ENCODE measurements at regions not wholly inside any gene's neighbourhood (a gene's known extent, or its start where the extent isn't known, plus 50 kb on each side); places are given as distances from the start of the nearest gene placed in this dataset.
"Not testable (repeated sequence)": the region's sequence is repeated elsewhere in the genome, so short reads cannot be mapped to it uniquely, and the experiment has no call there.

DNA sequence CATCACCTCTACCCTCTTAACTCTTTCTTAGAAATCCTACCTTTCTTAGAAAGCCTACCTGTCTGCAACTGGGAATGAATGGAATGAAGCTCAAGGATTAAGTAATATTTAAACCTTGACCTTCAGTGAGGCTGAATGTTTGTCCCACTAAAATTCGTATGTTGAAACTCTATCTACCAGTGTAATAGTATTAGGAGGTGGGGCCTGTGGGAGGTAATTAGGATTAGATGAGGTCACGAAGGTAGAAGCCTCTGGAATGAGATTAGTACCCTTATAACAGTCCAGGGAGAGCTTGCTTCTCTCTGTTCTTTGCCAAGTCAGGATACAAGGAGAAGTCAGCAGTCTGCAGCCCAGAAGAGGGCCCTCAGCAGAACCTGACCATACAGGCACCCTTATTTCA lies 158.0 kb downstream of the TENT5A start:
- TF ChIP-seq, protein P1, sequence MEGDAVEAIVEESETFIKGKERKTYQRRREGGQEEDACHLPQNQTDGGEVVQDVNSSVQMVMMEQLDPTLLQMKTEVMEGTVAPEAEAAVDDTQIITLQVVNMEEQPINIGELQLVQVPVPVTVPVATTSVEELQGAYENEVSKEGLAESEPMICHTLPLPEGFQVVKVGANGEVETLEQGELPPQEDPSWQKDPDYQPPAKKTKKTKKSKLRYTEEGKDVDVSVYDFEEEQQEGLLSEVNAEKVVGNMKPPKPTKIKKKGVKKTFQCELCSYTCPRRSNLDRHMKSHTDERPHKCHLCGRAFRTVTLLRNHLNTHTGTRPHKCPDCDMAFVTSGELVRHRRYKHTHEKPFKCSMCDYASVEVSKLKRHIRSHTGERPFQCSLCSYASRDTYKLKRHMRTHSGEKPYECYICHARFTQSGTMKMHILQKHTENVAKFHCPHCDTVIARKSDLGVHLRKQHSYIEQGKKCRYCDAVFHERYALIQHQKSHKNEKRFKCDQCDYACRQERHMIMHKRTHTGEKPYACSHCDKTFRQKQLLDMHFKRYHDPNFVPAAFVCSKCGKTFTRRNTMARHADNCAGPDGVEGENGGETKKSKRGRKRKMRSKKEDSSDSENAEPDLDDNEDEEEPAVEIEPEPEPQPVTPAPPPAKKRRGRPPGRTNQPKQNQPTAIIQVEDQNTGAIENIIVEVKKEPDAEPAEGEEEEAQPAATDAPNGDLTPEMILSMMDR (IDR thresholded peaks at IDR 0.05; ENCODE audit: poor library complexity, severe bottlenecking) = no peak
- Histone ChIP-seq H3K4me3 (ENCODE audit: severe bottlenecking) (no peak overlapping the region), H3K4me1 (ENCODE audit: insufficient read depth, poor library complexity, severe bottlenecking) (no peaks in the 10 kb centered on the region), H3K36me3 (ENCODE audit: low read depth) (no peaks in the 10 kb centered on the region), H3K9me3 (ENCODE audit: severe bottlenecking) (no peaks in the 10 kb centered on the region), H3K27ac (ENCODE audit: poor library complexity, severe bottlenecking) (no peak overlapping the region), H3K27me3 (ENCODE audit: insufficient read depth, poor library complexity, severe bottlenecking) (no peaks in the 10 kb centered on the region)
- DNase-seq (ENCODE audit: low spot score) (no peak), ATAC-seq (ENCODE audit: low read depth) (no peak)

DNA sequence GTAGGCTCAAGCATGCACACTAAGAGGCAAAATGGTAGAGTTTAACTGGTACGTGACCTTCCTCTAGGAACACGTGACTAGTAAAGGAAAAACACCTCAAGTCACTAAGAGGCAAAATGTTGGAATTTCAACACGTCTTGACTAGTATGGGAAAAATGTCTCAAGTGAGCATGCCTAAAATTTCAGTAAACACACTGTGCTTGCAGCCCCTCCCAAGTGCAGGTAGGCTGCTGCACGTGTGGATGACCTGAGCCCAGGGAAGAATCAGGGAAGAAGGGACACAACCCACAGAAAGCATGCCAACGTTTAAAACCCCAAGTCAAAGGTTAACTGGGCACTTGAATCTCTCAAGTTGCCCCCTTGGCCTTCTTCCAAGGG lies 162.2 kb downstream of the TENT5A start:
- ATAC-seq (ENCODE audit: low read depth) = no peak
- H3K36me3 ChIP-seq (ENCODE audit: low read depth) = no peaks in the 10 kb centered on the region

DNA sequence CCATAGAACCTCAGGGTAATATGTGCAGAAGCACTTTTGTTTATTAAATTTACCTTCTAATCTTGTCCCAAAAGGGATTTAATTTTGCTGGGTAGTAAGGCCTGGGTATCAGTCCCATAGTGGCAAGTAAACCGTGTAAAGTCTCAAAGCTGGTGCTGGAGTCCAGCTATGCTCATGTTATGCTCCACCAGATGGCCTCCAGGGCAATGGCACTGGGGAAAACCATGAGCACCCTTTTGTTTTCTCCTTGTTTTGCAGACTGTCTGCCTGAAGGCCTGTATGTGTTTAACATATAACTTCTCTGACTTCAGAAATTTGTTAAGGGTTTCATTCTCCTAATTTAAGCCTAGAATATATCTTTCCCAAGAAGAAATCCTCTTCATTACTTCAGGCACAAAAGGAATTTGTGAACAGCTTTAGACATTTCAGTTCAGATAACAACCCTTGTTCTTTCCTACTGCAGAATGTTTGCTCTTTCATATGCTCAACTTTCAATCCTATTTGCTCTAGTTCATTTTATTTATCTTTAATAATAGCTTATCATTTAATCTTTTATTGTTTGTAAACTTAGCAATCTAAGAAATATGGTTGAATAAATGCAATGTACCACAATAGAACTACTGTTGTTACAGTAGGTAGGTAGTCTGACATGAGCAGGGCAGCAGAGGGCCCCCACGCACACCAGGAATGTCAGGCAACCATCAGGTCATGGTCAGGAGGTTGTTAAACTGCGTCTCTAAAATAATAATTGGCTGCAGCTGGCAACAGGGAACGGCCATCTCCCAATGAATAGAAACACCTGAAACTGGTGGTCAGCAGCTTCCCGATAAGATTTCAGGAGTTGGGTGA lies 162.8 kb downstream of the TENT5A start:
- ATAC-seq (ENCODE audit: low read depth) (no peak), DNase-seq (ENCODE audit: low spot score) (no peak)
- H3K27ac ChIP-seq (ENCODE audit: poor library complexity, severe bottlenecking) = no peak overlapping the region

More for the DNA sequence above, 162.2 kb downstream of the TENT5A start:
- Histone ChIP-seq H3K4me3 (ENCODE audit: severe bottlenecking) (no peak overlapping the region), H3K4me1 (ENCODE audit: insufficient read depth, poor library complexity, severe bottlenecking) (no peaks in the 10 kb centered on the region), H3K27me3 (ENCODE audit: insufficient read depth, poor library complexity, severe bottlenecking) (no peaks in the 10 kb centered on the region), H3K27ac (ENCODE audit: poor library complexity, severe bottlenecking) (no peak overlapping the region), H3K9me3 (ENCODE audit: severe bottlenecking) (no peaks in the 10 kb centered on the region)
- TF ChIP-seq, protein P1 (IDR thresholded peaks at IDR 0.05; ENCODE audit: poor library complexity, severe bottlenecking) = no peak
- DNase-seq (ENCODE audit: low spot score) = no peak

DNA sequence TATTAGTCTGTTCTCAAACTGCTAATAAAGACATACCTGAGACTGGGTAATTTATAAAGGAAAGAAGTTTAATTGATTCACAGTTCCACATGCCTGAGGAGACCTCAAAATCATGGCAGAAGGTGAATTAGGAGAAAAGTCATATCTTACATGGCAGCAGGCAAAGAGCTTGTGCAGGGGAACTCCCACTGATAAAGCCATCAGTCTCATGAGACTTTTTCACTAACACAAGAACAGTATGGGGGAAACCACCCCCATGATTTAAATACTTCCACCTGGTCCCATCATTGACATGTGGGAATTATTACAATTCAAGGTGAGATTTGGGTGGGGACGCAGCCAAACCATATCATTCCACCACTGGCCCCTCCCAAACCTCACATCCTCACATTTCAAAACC lies 166.8 kb downstream of the TENT5A start:
- not testable (repeated sequence) for H3K36me3 ChIP-seq (ENCODE audit: low read depth); H3K4me3 ChIP-seq (ENCODE audit: severe bottlenecking); H3K4me1 ChIP-seq (ENCODE audit: insufficient read depth, poor library complexity, severe bottlenecking); H3K27ac ChIP-seq (ENCODE audit: poor library complexity, severe bottlenecking); DNase-seq (ENCODE audit: low spot score); H3K27me3 ChIP-seq (ENCODE audit: insufficient read depth, poor library complexity, severe bottlenecking); ATAC-seq (ENCODE audit: low read depth); H3K9me3 ChIP-seq (ENCODE audit: severe bottlenecking)

More for the DNA sequence above, 162.8 kb downstream of the TENT5A start:
- Histone ChIP-seq H3K9me3 (ENCODE audit: severe bottlenecking) (no peaks in the 10 kb centered on the region), H3K36me3 (ENCODE audit: low read depth) (no peaks in the 10 kb centered on the region), H3K4me3 (ENCODE audit: severe bottlenecking) (no peak overlapping the region), H3K4me1 (ENCODE audit: insufficient read depth, poor library complexity, severe bottlenecking) (no peaks in the 10 kb centered on the region), H3K27me3 (ENCODE audit: insufficient read depth, poor library complexity, severe bottlenecking) (no peaks in the 10 kb centered on the region)
- TF ChIP-seq, protein P1 (IDR thresholded peaks at IDR 0.05; ENCODE audit: poor library complexity, severe bottlenecking) = no peak

DNA sequence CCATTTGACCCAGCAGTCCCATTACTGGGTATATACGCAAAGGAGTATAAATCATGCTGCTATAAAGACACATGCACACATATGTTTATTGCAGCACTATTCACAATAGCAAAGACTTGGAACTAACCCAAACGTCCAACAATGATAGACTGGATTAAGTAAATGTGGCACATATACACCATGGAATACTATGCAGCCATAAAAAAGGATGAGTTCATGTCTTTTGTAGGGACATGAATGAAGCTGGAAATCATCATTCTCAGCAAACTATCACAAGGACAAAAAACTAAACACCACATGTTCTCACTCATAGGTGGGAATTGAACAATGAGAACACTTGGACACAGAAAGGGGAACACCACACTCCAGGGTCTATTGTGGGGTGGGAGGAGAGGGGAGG lies 168.3 kb downstream of the TENT5A start:
- not testable (repeated sequence) for H3K27me3 ChIP-seq (ENCODE audit: insufficient read depth, poor library complexity, severe bottlenecking); H3K36me3 ChIP-seq (ENCODE audit: low read depth); H3K4me3 ChIP-seq (ENCODE audit: severe bottlenecking); H3K27ac ChIP-seq (ENCODE audit: poor library complexity, severe bottlenecking); ATAC-seq (ENCODE audit: low read depth); DNase-seq (ENCODE audit: low spot score); H3K9me3 ChIP-seq (ENCODE audit: severe bottlenecking); H3K4me1 ChIP-seq (ENCODE audit: insufficient read depth, poor library complexity, severe bottlenecking)

DNA sequence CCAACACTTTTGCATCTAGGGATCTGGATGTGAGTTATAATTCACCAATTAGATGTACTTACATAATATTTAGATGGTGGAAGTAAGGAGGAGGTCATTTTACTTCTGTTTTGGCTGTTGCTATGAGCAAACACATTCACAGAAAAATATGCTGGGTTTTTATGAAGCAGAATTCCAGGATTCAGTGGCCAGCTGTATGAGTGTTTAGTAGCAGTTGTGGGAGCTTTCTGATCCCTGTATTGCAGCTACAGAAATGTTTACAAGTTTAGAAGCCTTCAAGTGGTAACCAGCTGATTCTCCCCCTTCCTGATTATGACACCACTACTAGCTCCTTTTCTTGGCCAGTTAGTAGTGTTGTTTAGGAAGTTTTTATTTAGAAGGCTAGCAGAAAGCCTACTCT lies 177.0 kb downstream of the TENT5A start:
- ATAC-seq (ENCODE audit: low read depth) (no peak), DNase-seq (ENCODE audit: low spot score) (no peak)
- H3K9me3 ChIP-seq (ENCODE audit: severe bottlenecking) = no peaks in the 10 kb centered on the region
- no peaks in the 10 kb centered on the region for H3K4me1 ChIP-seq (ENCODE audit: insufficient read depth, poor library complexity, severe bottlenecking)
- H3K27me3 ChIP-seq (ENCODE audit: insufficient read depth, poor library complexity, severe bottlenecking) = no peaks in the 10 kb centered on the region
- H3K27ac ChIP-seq (ENCODE audit: poor library complexity, severe bottlenecking) = no peak overlapping the region
- TF ChIP-seq, protein P1 (IDR thresholded peaks at IDR 0.05; ENCODE audit: poor library complexity, severe bottlenecking) = no peak
- H3K4me3 ChIP-seq (ENCODE audit: severe bottlenecking) = no peak overlapping the region
- H3K36me3 ChIP-seq (ENCODE audit: low read depth) = no peaks in the 10 kb centered on the region
